GM12873 (cell line): ENCODE measurements at regions not wholly inside any gene's neighbourhood (a gene's known extent, or its start where the extent isn't known, plus 50 kb on each side); places are given as distances from the start of the nearest gene placed in this dataset.

ENCODE experiments used
- TF ChIP-seq, protein P1 (sequence below): IDR thresholded peaks from 2 replicates; pipeline ENCODE4 v1.5.1; 2012; ENCODE audit warnings: low read depth, mild to moderate bottlenecking, moderate library complexity, low read length, control low read depth; ENCODE audit not compliant: insufficient read depth; ENCODE audit errors: missing control alignments

DNA sequence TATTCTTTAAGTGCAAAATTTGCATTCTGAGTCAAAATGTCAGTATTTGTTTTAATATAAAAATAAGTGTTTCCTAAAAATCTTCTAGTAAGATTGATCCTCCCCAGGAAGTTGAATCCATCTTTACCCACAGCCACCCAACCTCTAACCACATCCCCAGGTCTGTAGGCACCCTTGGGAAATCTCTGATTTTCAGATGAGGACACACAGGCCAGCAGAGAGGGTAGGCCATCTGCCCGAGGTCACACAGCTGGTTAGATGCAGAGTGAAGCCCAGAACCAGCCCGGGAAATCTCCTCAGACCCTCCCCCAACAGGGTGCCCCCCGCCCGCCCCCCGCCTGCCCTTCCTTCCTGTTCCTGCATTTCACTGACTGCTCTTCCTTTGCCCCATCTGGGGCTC, 277.5 kb downstream of the FBXW7 start:
- TF ChIP-seq, protein P1, sequence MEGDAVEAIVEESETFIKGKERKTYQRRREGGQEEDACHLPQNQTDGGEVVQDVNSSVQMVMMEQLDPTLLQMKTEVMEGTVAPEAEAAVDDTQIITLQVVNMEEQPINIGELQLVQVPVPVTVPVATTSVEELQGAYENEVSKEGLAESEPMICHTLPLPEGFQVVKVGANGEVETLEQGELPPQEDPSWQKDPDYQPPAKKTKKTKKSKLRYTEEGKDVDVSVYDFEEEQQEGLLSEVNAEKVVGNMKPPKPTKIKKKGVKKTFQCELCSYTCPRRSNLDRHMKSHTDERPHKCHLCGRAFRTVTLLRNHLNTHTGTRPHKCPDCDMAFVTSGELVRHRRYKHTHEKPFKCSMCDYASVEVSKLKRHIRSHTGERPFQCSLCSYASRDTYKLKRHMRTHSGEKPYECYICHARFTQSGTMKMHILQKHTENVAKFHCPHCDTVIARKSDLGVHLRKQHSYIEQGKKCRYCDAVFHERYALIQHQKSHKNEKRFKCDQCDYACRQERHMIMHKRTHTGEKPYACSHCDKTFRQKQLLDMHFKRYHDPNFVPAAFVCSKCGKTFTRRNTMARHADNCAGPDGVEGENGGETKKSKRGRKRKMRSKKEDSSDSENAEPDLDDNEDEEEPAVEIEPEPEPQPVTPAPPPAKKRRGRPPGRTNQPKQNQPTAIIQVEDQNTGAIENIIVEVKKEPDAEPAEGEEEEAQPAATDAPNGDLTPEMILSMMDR, result no peak

DNA sequence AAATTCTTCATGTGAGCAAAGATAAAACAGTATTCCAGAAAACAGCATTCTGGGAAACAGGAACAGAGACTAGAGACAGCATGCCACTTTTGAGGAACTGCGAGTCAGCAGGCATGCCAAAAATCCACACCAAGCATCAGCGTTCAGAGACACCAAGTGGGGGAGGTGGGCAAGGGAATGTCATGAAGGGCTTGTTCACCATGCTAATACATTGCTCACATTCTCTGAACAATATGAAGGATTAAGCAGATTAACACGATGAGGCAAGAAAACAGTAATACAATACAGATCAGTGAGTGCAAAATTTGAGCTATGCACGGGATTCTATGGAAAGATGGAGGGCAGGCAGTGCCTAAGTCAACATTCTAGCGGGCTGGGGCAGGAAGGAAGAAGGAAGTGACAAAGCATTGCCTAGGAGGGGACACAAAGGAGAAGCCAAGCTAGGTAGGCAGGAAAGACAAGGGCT, 278.3 kb downstream of the FBXW7 start:
- TF ChIP-seq, protein P1, result no peak

DNA sequence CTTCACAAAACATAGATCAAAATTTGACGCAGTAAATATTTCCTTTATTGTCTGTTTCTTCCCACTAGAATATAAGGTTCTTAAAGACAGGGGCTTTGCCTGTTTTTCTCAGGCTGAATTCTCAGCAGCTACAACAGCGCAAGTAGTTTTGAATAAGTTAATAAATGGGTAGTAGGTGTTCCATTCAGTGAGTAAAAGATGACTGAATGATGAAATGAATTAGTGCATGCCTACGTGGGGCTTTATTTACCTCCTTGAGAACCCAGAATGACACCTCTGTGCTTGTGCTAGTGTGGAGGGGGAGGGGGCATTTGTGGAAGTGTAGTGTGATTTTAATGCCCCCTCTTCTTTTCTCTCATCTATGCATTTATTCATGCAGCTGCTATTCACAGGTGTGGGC, 278.9 kb downstream of the FBXW7 start:
- TF ChIP-seq, protein P1, result no peak

DNA sequence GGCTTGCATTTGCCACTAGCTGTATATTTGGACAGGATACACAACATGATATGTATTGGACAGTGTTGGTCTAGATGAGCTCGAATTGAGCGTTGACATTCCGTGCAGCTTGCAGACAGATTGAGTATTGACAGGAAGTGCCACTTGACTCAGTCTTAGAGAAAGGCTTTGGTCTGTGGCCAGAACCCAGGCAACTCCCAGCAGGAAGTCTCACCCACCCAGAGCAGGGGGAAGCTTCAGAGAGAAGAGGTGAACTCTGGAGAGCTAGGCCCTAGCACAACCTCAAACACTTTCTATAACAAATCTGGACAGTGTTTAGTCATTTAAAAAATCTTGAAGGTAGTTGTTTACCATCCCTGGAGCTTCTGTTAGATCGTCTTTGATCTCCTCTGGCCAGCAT, 280.5 kb downstream of the FBXW7 start:
- TF ChIP-seq, protein P1, result no peak

DNA sequence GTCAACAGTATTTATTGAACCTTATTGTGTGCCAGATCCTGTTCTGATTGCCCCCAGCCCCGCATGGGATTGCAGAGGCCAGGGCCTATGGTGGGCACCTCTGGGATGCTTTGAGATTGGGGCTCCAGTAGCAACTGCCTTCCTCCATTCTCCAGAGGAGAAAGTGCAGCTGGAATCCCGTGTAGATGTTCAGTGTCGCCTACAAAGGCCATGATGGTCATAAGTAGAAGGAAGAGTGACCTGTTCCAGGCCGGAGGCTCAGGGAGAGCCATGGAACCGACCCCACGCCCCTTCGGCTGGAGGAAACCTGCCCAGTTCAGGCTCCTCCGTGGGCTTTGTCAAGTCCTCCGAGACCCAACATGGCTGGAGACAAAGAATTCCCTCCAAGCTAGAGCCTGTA, 287.5 kb downstream of the FBXW7 start:
- TF ChIP-seq, protein P1, result no peak

DNA sequence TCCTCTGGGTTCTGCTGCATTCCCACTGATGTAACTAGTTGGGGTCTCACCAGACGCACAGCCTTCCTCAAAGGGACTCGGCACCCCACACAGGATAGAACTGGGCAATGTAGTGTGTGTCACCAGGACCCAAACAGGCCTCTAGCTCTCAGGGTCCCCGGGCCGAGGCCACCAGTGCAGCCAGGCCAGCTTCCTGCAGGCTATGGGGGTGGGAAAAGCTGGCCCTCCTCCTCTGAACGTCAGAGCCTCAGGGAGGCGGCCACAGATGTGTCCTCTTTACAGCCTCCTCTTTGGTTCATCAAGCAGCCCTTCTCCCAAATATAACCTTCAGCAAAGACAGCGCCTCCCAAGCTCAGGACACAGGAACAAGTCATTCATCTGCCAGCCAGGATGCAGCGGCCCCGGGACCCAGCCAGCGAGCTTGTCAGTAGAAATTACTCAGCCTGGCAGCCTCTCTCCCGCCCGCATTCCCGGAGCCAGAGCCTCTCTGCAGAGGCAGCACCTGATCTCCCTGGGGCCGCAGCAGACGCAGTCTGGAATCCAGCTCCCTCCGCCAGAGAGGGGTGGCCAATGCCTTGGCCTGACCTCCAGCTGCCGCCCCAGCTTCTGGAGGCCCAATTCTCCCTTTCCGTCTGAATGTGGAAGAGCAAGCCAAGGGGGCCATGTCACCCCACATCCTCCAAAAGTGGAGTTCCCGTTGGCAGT, 288.5 kb downstream of the FBXW7 start:
- TF ChIP-seq, protein P1, result no peak

DNA sequence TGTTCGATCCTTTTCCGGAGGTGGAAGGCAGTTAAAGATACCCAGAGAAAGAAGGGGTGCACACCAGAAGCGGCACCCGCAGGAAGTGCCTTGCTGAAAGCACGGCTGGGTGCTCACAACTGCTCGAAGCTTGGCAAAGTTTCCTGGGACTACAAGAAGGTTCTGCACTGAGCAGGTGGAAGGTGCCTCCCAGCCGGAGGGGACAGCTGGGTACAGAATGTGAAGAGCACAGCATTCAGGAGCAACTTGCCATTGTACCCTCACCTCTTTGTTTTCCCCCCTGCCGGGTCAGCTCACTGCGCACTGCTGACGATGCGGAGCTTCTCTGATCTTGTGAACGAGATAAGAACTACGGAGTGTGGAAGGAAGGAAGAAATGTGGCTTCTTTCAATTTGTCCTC, 289.2 kb downstream of the FBXW7 start:
- TF ChIP-seq, protein P1, result no peak
